Effector CD8-positive, alpha-beta T cell (primary cell): ENCODE measurements at regions not wholly inside any gene's neighbourhood (a gene's known extent, or its start where the extent isn't known, plus 50 kb on each side); places are given as distances from the start of the nearest gene placed in this dataset.

ENCODE experiments used
- DNase-seq: peaks from one replicate; lab custom pipeline; 2025; lab: John Stamatoyannopoulos, UW

DNA sequence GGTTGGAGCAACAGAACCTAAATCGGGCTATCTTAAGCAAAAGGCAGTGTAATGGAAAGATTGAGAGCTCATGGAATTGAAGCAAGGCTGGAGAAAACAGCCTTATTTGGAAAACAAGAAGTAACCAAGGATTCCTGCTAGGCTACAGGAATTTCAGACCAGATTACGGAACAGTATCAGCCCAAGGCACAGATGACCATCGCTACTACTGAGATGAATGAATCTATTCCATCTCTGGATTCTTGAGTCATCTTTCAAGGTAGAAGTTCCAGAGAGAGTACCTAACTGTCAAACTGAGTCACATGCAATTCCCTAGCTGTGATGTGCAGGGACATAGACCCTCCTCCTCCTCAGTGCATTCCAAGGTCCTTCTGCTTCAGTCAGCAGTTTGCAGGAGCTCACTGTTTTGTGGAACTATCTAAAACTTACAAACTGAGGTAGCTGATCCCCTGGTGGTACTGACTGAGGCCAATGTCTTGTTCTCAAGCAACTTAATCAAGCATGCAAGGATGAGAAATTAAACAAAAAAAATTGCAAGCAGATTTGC, 62.0 kb upstream of the SMLR1 start:
- DNase-seq: no peak

DNA sequence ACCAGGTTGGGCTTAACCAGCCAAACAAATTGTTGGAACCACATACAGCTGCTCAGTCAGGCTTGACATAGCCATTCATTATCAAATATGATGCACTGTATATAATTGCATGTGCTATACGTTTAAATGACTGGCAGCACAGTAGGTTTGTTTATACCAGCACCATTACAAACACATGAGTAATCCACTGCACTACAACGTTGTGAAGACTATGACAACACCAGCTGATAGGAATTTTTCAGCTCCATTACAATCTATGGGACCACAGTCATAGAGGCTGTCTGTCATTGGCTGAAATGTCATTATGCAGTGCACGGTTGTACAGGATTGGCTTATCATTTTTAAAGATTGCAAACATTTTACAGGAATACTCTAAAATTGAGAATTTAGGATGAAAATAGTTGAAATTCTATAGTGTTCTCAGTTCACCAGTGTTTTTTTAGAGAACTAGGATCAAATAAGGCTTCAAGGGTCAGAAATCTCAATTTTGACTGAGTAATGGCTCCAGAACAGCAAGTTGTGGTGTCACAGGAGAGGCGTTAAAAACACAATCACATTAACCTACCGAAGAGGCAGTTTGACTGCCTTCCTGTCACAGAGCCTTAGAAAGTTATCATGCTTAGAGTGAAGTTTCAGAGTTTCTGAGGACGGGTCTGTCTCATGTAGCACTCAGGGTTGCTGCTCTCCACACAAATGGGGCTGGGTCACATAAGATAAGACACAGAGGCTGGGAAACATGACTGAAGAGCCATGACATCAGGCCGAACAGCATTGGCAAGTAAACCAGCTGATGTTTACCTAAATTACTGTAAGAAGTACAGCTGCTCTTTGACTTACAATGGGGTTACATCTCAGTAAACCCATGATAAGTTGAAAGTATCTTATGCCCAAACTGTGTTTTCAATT, 60.7 kb upstream of the SMLR1 start:
- DNase-seq: no peak

DNA sequence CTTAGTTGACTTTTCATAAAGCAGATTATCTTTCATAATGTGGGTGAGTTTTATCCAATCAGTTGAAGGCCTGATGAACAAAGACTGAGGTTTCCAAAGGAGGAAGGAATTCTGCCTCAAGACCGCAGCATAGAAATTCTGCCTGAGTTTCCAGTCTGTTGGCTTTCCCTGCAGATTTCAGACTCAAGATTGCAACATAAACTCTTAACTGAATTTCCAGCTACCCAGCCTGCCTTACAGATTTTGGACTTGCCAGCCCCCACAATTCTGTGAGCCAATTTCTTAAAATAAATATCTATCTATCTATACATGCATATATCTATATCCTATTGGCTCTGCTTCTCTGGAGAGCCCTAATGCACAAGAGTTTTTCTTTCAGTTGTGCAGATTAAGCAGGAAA, 57.3 kb upstream of the SMLR1 start:
- no peak for DNase-seq

DNA sequence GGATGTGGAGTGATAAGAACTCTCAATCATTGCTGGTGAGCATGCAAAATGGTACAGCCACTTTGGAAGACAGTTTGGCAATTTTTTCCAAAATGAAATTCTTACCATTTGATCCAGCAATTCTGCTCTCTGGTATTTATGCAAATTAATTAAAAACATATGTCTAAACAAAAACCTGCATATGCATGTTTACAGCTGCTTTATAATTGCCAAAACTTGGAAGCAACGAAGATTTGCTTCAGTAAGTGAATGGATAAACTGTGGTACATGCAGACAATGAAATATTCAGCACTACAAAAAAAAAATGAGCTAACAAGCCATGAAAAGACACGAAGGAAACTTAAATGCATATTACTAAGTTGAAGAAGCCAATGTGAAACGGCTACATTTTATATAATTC, 55.5 kb upstream of the SMLR1 start:
- DNase-seq: no peak

DNA sequence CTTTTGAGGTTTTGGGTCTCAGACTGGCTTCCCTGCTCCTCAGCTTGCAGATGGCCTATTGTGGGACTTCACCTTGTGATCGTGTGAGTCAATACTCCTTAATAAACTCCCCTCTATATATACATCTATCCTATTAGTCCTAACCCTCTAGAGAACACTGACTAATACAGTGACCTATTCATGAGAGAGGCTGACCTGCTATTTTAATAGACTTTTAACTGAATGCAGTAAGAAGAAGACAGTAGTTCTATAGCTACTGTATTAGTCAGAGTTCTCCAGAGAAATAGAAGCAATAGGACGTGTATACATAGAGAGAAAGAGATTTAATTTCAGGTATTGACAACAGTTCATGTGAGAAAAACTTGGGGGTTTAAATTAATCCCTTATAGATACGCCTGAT, 53.3 kb upstream of the SMLR1 start:
- no peak for DNase-seq

DNA sequence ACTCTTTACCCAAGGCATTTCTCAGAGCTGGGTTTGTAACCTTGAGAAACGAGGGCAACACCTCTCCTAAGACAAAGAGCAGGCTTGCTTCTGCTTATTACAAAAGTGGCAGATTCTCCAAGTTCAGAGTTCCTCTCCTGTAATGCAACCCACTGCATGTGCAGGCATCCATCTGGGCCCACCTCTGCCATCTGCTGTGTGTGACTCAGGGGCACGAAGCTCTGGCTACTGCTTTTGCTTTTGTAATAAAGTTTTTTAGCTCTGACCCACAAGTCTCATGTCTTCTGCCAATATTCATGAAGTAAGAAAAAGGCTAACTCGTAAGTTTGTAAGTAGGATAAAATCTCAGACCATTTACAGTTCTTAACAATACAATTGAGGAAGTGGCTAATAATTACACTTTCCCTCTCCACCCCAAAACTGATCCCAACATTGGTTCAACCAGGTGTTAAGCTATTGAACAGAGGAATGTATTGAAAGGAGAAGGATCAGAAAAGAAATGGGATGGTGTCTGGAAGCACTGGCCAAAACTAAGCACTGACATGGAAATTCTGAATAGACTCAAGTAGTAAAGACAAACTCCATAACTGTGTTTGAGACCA, 51.7 kb upstream of the SMLR1 start:
- no peak for DNase-seq

DNA sequence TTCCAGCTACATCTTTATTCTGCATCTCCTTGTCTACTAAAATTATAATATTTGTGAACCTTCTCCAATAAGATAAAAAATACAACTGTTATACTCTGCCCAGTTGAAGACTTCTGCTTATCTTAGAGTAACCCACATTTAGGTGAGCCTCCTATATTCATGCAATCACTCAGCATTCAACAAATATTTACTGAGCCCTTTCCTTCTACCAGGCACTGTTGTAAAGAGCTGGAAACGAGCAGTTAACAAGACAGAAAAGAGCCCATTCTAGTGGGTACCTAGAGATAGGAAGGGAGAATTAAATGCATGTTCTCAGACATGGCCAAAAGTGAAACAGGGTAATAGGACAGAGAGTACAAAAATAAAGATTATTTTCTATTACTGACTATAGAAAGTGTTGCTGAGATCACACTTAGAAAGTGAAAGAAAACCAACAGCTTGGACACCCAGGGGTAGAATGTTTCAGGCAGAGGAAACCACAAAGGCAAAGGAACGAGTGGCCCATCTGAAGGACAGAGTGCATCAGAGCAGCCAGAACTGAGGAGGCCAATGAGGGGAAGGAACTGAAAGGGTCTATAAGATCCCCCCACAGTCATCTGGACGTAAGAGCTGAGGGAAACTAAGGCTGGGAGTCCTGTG, 50.8 kb upstream of the SMLR1 start:
- DNase-seq: no peak
